ENCODE measurements at regions not wholly inside any gene's neighbourhood (a gene's known extent, or its start where the extent isn't known, plus 50 kb on each side); places are given as distances from the start of the nearest gene placed in this dataset.

DNA sequence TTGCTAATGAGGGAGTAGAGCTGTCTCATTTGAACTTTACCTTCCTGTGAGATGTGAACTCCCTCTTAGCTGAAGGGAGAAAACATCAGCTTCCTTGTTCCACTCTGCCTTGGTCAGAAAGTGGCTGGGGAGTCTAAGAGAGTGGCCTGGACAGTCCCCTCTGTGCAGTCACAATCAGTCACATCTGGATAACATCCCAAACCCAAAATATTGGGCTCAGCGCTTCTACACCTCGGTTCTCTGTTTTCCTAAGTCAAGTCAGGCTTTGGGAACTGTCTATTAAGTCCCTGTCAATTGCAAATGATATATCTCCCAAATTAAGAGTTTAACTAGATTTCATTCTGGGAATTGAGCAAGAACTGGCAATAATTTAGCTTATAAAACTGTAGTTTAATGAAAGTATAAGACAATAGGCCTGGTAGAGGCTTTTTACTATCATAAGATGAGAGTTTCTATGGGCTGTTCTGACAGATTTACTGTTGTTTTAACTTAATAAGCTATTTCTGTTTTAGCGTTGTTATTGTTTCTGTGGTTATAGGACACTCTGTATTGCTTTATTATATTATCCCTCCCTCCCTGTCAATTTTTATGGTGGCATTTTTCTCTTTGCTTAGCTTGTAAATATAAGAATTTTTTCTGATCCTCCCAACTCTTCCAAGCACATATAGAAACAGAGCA, 135.1 kb upstream of the LHCGR start:
- TF ChIP-seq CBX5 (IDR thresholded peaks at IDR 0.05; ENCODE audit: low read depth, low read length) = no peak
- TF ChIP-seq, protein P1, sequence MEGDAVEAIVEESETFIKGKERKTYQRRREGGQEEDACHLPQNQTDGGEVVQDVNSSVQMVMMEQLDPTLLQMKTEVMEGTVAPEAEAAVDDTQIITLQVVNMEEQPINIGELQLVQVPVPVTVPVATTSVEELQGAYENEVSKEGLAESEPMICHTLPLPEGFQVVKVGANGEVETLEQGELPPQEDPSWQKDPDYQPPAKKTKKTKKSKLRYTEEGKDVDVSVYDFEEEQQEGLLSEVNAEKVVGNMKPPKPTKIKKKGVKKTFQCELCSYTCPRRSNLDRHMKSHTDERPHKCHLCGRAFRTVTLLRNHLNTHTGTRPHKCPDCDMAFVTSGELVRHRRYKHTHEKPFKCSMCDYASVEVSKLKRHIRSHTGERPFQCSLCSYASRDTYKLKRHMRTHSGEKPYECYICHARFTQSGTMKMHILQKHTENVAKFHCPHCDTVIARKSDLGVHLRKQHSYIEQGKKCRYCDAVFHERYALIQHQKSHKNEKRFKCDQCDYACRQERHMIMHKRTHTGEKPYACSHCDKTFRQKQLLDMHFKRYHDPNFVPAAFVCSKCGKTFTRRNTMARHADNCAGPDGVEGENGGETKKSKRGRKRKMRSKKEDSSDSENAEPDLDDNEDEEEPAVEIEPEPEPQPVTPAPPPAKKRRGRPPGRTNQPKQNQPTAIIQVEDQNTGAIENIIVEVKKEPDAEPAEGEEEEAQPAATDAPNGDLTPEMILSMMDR (IDR thresholded peaks at IDR 0.05; ENCODE audit: control extremely low read depth in 1 of 3, insufficient read depth in 1 of 3, low read depth in 1 of 3, low read length in 3 of 3) = no peak
